GM19351 (cell line): ENCODE measurements at regions not wholly inside any gene's neighbourhood (a gene's known extent, or its start where the extent isn't known, plus 50 kb on each side); places are given as distances from the start of the nearest gene placed in this dataset.
"Not testable (repeated sequence)": the region's sequence is repeated elsewhere in the genome, so short reads cannot be mapped to it uniquely, and the experiment has no call there.

Source experiments
- ATAC-seq: cut with Tn5 transposase; IDR thresholded peaks from one replicate; pipeline ENCODE4 v1.9.1; 2021; ENCODE audit warnings: mild to moderate bottlenecking, moderate library complexity; ENCODE audit not compliant: unreplicated experiment

DNA sequence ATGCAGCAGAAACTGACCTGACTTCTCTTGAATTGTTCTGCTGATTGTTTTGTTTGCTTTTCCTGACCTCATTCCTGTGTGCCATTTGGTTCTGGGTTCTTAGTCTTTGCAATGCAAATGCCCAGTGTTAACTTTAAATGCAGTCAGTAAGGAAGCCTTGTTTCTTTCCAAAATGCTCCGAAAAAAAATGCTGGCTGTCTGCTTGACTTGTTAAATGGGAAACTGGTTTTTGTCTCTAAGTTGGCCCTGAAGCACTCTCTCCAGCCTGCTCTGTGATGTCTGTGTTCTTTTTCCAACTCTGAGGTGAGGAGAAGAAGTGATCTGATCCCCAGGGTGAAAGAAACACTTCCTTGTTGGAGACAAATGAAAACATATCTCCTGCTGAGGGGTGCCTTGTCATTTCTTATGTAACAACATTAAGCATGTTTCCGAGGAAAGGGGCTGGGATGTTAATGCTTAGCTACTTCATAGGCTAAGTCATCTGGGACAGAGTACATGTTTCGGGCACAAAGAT, 256.3 kb upstream of the ADGRL4 start:
- no peak for ATAC-seq

DNA sequence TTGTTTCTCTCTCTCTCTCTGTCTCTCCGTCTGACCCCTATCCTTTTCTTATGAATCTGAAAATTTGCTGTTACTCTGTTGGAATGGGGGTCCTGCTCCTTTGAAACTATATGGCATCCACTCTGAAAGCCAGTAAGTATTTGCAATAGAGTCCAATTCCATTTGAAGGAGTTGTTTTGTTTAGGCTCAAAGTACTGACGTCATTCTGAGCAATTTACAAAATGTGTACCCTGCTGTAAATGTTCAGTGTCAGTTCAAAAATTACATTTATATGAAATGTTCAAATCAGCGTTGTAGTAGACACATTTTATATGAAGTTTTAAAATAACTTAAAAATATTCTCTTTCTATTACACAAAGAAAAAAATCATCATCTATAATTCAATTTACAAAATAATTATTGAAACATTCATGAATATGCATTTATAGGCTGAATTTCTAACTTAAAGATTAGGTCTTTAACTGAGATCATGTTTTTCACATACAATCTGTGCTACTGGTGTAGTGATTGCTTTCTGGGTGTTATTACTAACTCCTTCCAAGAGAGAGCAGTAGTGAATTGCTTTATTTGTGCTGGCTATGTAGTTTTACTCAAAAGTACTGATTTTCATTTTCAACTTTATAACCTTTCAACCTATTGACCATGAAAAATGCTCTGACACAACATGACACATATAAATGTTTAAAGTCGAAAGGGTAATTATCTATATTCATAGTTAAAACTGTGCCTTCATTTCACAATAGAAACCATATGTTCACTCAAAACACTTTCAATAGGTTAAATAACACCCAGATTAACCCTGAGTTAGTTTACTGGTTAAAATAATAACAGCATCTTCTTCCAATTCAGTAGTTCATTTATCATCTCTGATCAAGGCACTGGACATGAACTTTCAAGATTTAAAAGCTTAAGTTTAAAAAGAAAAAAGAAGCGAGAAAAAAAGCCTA, 253.1 kb upstream of the ADGRL4 start:
- peak; percentile 85 for ATAC-seq

DNA sequence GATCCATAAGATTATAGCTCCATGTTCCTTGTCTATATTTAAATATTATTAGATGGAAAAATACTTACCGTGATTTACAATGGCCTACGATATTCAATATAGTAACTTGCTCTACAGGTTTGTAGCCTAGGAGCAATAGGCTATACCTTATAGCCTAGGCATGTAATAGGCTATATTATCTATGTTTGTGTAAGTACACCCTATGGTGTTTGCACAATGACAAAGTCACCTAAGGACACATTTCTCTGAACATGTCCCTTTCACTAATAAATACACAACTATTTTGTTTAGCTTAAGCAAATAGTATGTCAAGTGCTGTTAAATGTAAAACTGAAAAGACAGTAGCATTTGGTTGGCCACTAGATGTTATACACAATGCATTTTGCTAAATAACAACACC, 248.9 kb upstream of the ADGRL4 start:
- ATAC-seq: no peak

DNA sequence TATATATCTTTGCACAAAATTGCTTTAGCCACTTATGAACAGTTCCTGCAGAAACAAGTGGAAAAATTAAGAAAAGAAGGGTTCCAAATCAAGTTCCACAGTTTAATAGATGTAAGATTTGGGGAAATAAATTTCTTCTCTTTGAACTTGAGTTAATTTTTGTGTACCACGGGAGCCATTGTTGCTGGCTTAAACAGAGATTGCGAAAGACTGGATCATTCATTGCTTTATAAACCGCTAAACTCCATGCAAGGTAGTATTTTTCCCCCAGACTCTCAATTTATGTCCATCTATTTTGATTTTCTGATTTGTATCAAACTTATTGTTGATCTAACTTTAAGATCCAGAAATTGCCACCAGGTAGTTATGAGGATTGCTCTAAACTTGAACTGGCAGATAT, 246.1 kb upstream of the ADGRL4 start:
- ATAC-seq: no peak

DNA sequence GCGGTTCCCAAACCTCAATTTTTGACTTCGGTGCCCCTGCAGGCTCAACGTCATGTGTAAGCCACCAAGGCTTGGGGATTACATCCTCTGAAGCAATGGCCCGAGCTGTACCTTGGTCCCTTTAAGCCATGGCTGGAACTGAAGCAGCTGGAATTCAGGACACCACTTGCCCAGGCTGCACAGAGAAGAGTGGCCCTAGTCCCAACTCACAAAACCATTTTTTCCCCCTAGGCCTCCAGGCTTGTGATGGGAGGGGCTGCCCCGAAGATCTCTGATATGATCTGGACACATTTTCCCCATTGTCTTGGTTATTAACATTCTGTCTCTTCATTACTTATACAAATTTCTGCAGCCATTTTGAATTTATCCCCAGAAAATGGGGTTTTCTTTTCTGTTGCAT, 233.3 kb upstream of the ADGRL4 start:
- ATAC-seq: no peak

DNA sequence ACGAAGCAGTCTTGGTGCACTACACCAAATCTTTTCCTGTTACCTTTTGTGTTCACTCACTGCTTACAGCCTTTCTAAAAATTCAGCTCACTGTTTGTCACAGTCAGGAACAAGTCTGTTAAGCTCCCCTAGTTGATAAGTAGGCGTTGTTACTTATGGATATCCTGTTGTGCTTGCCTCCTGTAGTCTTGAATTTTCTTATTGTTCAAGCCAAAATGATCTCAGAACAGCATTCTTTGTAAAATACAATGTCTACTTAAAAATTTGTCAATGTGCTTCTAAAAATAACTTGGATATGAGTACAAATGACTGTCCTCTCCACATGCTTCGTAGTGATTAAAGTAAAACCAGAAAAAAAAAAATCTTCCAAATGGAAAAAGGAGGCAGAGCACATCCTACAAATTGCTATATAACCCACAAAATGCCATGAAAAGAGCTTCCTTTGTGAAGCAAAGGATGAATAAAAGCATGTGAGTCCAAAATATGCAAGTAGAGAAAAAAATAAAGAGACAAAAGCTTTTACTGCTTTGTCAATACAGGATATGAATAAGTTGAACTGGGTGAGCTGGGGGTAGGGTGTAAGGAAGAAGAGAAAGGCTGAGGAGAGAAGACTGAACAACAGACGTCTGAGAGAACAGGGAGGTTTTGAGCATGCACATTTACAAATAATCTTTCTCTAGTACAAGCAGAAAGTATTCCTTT, 228.9 kb upstream of the ADGRL4 start:
- no peak for ATAC-seq

DNA sequence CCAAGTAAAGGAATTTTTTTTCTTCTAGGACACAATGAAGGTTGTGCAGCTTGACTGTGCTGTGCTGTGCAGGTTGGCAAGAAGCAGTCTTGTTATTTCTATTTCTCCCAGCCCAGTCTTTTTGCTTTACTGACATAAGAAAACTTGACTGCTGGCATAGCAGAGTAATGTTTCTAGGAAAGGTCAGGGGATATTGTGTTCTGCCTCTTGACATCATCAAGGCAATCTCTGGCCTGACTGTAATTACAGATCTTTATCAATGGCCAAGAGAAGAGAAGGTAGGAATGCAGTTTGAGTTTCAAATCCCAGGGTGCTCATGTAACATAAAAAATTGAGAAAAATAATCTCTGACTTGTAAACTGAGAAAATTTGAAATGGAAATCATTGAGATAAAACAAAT, 226.3 kb upstream of the ADGRL4 start:
- no peak for ATAC-seq

DNA sequence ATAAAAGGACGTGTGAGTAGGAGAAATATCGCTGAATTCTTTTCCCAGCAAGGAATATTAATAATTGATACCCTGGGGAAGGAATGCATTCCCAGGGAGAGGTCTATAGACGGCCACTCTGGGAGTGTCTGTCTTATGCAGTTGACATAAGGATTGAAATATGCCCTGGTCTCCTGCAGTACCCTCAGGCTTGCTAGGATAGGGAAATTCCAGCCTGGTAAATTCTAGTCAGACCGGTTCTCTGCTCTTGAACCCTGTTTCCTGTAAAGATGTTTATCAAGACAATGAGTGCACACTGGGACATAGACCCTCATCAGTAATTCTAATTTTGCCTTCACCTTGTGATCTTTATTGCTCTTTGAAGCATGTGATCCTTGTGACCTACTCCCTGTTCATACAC, 224.2 kb upstream of the ADGRL4 start:
- ATAC-seq: not testable (repeated sequence)

DNA sequence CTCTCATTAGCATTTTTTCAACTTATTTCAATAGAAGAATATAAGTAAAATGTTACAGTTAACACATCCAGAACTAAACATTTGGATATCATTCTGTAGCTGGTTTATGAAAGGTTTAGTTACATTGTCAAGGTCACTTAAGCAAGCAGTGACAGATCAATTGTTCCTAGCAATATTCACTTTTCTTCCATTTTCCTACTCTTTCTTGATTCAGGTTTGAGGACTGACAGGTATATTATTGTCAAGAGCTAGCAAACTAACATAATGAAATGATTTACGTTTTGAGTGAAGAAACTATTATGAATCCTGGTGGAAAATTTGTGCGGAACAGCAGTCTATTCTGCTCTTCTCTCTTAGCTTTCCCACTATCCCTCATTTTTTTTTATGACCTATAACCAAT, 220.4 kb upstream of the ADGRL4 start:
- no peak for ATAC-seq

DNA sequence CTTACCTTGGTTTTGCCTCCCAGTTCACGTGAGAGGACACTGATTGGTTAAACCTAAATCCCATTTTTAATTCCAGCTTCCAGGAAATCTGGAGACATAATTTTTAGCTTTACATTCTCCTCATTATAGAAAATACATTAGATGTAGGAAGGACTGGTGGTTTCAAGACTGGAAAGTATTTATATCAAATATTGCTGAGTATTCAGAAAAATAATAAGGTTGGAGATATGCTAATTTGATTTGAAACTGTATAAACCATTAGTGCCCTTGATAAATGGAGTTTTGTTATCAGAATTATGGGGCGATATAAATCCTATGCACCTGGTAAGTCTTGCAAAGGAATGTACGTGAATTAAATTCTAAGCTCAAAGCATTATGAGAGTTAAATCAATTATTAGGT, 218.0 kb upstream of the ADGRL4 start:
- no peak for ATAC-seq

DNA sequence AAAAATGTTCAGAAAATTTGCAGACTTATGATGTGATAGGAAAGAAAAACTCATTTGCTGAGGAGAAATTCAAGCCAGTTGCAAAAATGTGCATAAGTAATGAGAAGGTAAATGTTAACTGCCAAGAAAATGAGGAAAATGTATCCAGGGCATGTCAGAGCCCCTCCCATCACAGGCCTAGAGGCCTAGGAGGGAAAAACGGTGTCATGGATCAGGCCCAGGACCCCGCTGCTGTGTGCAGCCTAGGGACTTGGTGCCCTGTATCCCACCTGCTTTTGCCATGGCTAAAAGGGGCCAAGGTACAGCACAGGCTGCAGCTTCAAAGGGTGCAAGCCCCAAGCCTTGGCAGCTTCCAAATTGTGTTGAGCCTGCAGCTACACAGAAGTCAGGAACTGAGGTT, 214.0 kb upstream of the ADGRL4 start:
- no peak for ATAC-seq

DNA sequence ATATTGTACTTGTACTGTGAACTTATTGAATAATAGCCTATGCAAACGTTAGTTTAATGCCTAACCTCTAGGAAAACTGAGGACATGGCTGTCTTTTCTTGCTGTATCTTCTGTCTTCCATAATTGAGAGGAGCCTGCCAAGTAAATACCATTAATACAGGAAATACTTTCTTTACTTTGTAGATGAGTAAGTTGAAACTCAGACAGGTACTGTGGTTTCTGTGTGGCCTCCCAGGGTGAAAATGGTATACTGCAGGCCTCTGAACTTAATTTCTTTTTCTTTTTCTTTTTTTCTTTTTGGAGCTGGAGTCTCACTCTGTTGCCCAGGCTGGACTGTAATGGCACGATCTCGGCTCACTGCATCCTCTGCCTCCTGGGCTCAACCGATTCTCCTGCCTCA, 208.8 kb upstream of the ADGRL4 start:
- ATAC-seq: no peak

DNA sequence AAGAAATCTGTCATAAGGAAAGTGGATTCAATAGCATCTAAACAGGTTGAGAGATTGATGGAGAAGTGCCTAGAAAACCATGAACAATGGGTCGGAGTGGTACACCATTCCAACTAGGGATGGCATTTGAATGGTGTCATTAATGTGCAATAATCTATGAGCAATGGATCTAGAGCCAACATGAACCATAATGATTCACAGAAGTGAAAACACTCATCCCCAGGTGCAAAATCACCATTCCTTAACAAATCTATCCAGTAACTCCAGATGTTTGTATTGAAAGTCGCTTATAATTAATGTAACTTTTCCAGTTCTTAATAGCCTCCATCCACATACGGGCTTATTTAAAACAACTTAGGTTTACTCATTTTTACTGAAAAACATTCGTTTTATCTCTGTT, 201.3 kb upstream of the ADGRL4 start:
- no peak for ATAC-seq

DNA sequence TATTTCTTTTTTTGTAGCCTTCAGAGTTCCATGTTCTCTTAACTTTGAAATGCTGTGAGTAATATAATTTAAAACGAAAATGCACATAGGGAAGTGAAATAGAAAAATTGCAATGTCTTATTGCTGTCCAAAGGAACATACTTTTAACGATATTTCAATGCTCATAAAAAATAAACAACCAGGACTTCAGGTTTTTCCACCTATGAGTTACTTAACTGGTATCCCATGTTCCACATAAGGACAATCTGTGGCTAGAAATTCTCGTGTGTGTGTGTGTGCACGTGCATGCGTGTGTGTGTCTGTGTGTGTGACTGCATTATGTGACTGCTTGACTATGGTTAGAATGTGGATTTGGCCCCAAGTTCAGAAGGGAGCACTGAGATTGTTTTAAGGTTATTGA, 200.8 kb upstream of the ADGRL4 start:
- no peak for ATAC-seq

DNA sequence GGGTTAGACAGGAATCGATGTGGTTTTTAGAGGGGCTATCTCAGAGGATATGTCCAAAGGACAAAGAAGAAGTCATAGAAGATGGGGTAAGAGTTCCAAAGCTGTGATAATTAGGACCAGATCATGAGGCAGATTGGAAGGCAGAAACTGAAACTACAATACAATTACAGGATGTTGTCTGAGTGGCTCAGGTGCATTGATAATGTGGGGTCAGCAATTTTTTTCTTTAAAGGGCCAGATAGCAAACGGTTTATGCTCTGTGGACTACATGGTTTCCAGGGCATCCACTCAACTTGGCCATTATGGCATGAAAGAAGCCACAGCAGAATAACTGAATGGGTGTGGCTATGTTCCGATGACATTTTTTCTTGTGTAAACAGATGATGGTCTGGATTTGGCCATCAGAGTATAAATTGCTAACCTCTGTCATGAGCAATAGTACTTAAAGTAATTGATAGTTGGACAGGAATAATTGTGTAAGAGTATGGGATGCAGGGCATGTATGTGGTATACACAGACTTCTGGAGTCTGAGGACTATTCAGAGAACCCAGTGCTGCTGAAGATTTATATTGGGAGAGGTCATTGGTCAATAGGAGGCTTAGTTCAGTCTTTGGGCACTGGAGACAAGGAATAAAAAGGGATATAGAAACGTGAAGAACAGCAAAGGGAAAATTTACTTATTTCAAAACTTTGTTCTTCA, 198.4 kb upstream of the ADGRL4 start:
- ATAC-seq: no peak

DNA sequence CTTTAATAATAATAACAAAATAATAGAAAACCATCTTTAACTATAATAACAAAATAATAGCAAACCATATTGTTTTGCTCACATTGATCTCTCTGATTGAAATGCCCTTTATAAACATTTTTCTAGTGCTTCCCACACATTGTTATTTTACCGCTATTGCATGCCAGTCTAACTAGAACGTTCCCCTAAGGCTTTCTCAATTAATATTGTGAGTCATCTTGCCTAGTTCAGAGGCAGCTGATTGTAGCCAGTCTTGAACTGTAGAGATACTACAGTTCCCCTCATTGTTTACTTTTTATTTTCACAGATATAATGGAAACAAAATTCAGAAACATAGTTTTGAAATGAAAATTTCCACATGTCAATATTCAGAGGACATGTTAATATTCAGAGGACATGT, 192.3 kb upstream of the ADGRL4 start:
- no peak for ATAC-seq

DNA sequence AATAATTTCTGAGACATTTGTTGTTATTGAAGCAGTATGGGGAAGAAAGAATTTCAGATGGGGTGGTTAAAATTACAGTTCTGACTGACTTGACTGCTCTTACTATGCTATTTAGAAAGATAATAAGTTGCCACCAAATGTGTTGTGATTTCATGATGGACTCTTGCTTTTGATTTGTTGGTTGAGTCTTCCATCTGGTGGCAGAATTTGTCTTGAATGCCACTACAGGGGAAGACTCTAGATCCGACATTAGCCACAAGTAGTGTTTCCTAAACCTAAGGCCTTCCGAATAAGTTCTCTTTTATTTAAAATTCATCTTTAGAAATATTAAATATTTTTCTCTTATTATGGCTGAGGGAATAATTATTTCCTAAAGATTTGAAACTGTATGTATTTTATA, 190.9 kb upstream of the ADGRL4 start:
- ATAC-seq: no peak

DNA sequence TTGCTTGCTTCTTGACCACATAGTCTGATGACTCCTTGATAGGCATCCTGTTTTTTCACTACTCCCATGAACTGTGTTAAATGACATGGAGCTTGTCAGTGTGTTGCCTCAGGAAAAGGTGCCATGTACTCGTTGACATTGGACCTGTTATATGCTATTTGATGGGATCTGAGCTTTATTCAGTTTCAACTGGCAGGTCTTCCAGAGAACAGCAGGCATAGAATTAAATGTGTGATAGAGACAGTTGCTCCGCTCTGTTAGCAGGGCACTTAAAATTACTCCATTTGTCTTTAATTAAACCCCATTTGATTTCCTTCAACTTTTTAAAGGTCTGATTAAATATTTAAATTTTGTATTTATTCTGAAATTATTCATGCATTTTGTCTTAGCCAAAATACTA, 189.7 kb upstream of the ADGRL4 start:
- ATAC-seq: no peak

DNA sequence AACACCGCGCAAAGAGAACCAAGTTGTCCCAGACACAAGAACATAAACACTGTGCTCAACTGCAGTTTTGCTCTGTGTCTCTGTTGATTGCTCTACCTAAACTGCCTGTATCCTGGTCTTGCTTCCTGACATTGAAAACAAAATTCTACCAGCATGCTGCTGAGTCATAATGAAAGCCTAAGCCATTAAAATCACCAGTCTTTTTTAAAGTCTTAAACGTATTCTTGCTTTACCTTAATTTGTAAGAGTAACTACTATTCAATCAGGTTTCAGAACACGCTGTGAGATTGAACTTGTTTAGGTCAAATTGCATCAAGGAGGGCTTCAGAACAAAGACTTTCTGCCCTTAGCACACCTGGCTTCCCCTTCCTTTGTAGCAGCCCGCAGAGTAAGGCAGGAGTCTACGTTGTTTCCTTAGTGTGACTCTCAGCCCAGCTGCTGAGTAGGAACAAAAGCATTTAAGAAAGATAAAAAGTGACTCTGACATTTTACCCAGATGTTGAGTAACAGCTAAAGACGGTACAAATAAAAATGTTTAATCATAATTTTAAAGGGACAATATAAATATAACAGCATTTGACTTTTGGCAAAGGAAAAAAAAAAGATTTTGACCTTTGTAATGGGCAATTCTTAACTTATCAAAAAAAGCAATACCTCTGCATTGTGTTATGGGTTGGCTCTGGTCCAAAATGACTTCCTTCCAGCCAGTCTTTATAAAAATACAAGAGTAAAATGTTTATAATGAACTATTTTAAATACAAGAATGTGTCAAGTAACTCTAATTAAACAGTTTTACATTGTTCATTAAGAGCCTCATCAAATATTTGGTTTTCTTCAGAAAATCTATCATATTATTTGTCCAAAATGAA, 186.9 kb upstream of the ADGRL4 start:
- peak; percentile 52 for ATAC-seq

DNA sequence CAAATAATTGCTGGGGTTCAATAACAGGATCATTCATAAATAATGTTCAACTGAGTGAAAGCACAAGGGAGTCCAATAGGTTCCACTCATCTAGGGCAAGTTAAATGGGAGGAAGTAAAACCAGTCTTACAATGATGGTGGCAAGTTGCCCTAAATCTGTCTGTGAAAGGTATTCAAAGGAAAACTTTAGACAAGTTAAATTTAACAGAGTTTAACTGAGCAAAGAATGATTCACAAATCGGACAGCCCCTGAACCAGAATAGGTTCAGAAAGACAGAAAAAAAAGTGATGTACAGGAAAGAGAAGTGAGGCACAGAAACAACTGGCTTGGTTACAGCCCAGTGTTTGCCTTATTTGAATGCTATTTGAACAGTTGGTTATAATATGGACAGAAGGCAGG, 183.5 kb upstream of the ADGRL4 start:
- ATAC-seq: peak; percentile 50

DNA sequence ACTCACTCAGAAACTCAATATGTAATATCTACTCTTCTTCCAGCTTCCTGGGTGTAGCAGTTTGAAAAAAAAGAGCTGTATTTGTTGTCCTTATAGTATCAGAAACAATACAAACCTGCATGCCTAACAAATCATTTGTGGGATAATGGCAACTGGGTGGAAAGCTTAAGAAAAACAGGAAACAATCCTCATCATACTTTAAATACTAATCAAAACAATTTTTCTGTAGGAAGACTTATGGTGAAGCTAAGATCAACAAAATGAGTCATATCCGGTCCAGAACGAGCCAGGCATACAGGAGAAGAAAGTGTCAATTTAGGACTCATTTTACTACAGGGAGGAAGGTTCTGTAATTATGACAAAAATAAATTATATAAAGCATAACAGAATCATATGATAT, 181.8 kb upstream of the ADGRL4 start:
- ATAC-seq: peak; percentile 38
